SK-N-SH treated with all-trans-retinoic acid at 6 μM for 48 hours (cell line): ENCODE measurements at regions not wholly inside any gene's neighbourhood (a gene's known extent, or its start where the extent isn't known, plus 50 kb on each side); places are given as distances from the start of the nearest gene placed in this dataset.
"Not testable (repeated sequence)": the region's sequence is repeated elsewhere in the genome, so short reads cannot be mapped to it uniquely, and the experiment has no call there.

ENCODE experiments used
- ARNTL ChIP-seq: fragments of 450-650 bp; formaldehyde crosslinking; IDR thresholded peaks from 2 replicates; pipeline ENCODE4 v1.5.0; 2020; ENCODE audit warnings: low read depth, mild to moderate bottlenecking, moderate library complexity, borderline replicate concordance
- BACH2 ChIP-seq: fragments of 250-450 bp; sonication (Bioruptor Pico); IDR thresholded peaks from 2 replicates; pipeline ENCODE4 v1.9.0; 2021; ENCODE audit warnings: mild to moderate bottlenecking, borderline replicate concordance
- CREB5 ChIP-seq: fragments of 250-450 bp; sonication (Bioruptor Pico); IDR thresholded peaks from 2 replicates; pipeline ENCODE4 v1.5.1; 2020; ENCODE audit warnings: low read depth, mild to moderate bottlenecking, moderate library complexity
- CSDC2 ChIP-seq: fragments of 250-450 bp; sonication (Bioruptor Pico); IDR thresholded peaks from 2 replicates; pipeline ENCODE4 v1.5.0; 2020; ENCODE audit warnings: mild to moderate bottlenecking, moderate library complexity
- CSRNP3 ChIP-seq: fragments of 250-450 bp; sonication (Bioruptor Pico); IDR thresholded peaks from 2 replicates; pipeline ENCODE4 v1.5.1; 2021; ENCODE audit warnings: mild to moderate bottlenecking, moderate library complexity
- PATZ1 ChIP-seq: fragments of 250-450 bp; sonication (Bioruptor Pico); IDR thresholded peaks from 2 replicates; pipeline ENCODE4 v1.8.0; 2020; ENCODE audit warnings: mild to moderate bottlenecking, moderate library complexity, borderline replicate concordance
- PPARA ChIP-seq: fragments of 250-450 bp; sonication (Bioruptor Pico); IDR thresholded peaks from 2 replicates; pipeline ENCODE4 v1.5.0; 2020; ENCODE audit warnings: mild to moderate bottlenecking, borderline replicate concordance
- SNAI2 ChIP-seq: fragments of 250-450 bp; sonication (Bioruptor Pico); IDR thresholded peaks from 2 replicates; pipeline ENCODE4 v1.5.0; 2020; ENCODE audit warnings: mild to moderate bottlenecking, moderate library complexity
- TOX ChIP-seq: fragments of 250-450 bp; sonication (Bioruptor Pico); IDR thresholded peaks from 2 replicates; pipeline ENCODE4 v1.8.0; 2021; ENCODE audit warnings: mild to moderate bottlenecking, moderate library complexity, borderline replicate concordance
- TSHZ2 ChIP-seq: fragments of 250-450 bp; sonication (Bioruptor Pico); IDR thresholded peaks from 2 replicates; pipeline ENCODE4 v1.5.0; 2020; ENCODE audit warnings: mild to moderate bottlenecking, moderate library complexity
- ZC3H10 ChIP-seq: fragments of 250-450 bp; sonication (Bioruptor Pico); IDR thresholded peaks from 2 replicates; pipeline ENCODE4 v1.5.1; 2021; ENCODE audit warnings: mild to moderate bottlenecking, moderate library complexity
- ZFP3 ChIP-seq: fragments of 250-450 bp; sonication (Bioruptor Pico); IDR thresholded peaks from 2 replicates; pipeline ENCODE4 v1.5.0; 2020; ENCODE audit warnings: mild to moderate bottlenecking, moderate library complexity
- ZFP30 ChIP-seq: fragments of 450-650 bp; formaldehyde crosslinking; IDR thresholded peaks from 2 replicates; pipeline ENCODE4 v1.5.0; 2022; ENCODE audit warnings: mild to moderate bottlenecking, moderate library complexity
- ZNF565 ChIP-seq: fragments of 450-650 bp; formaldehyde crosslinking; conservative IDR thresholded peaks from 2 replicates; pipeline ENCODE4 v1.5.0; 2020; ENCODE audit warnings: low read depth, mild to moderate bottlenecking, moderate library complexity

- TF ChIP-seq ZC3H10 (CRISPR knock-in tag); ZNF565; ARNTL (CRISPR knock-in tag); CSDC2 (CRISPR knock-in tag); PATZ1 (CRISPR knock-in tag); PPARA (CRISPR knock-in tag); TOX (CRISPR knock-in tag); CSRNP3 (CRISPR knock-in tag); ZFP3; BACH2 (CRISPR knock-in tag); TSHZ2 (CRISPR knock-in tag); CREB5 (CRISPR knock-in tag); SNAI2; ZFP30 (CRISPR knock-in tag): not testable (repeated sequence)
These were observed 212.1 kb upstream of the NUPR2 start for GRCh38 chr7:56328327-56328726.
